ENCODE measurements at regions not wholly inside any gene's neighbourhood (a gene's known extent, or its start where the extent isn't known, plus 50 kb on each side); places are given as distances from the start of the nearest gene placed in this dataset.

DNA sequence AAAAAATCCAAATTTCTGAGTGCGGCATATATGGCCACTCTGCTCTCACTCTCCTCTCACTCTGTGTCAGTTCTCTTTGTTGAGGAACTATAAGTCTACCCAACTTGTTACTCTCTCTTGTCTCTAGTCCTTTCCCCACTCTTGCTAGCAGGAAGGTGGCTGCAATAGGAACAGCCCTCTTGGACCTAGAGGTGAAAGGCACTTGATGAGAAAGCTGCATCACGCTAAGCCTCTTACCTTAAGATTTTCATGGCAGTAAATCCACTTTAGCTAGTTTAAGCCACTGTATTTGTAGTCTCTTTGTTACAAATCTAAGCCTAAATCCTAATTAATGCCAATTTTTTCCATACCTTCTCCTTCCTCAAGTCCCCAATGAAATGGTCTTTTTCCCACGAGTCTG lies 189.9 kb downstream of the NKX6-1 start:
- TF ChIP-seq, protein P1, sequence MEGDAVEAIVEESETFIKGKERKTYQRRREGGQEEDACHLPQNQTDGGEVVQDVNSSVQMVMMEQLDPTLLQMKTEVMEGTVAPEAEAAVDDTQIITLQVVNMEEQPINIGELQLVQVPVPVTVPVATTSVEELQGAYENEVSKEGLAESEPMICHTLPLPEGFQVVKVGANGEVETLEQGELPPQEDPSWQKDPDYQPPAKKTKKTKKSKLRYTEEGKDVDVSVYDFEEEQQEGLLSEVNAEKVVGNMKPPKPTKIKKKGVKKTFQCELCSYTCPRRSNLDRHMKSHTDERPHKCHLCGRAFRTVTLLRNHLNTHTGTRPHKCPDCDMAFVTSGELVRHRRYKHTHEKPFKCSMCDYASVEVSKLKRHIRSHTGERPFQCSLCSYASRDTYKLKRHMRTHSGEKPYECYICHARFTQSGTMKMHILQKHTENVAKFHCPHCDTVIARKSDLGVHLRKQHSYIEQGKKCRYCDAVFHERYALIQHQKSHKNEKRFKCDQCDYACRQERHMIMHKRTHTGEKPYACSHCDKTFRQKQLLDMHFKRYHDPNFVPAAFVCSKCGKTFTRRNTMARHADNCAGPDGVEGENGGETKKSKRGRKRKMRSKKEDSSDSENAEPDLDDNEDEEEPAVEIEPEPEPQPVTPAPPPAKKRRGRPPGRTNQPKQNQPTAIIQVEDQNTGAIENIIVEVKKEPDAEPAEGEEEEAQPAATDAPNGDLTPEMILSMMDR (conservative IDR thresholded peaks at IDR 0.05; ENCODE audit: low read depth, low read length) = no peak
- no peak for TF ChIP-seq EZH2 (IDR thresholded peaks at IDR 0.05; ENCODE audit: borderline replicate concordance, low read depth, low read length, poor library complexity, severe bottlenecking)
